Colonic mucosa (tissue), 4 donors: ENCODE measurements at regions not wholly inside any gene's neighbourhood (a gene's known extent, or its start where the extent isn't known, plus 50 kb on each side); places are given as distances from the start of the nearest gene placed in this dataset.

Source experiments
- DNase-seq: peaks from one replicate; pipeline ENCODE4 v3.0.0-alpha.2; 2020
- H3K27ac ChIP-seq: fragments of 200-600 bp; one replicate; pipeline ENCODE4 v1.8.0; 2021
- H3K27me3 ChIP-seq: fragments of 200-600 bp; one replicate; pipeline ENCODE4 v1.8.0; 2021
- H3K36me3 ChIP-seq: fragments of 200-600 bp; one replicate; pipeline ENCODE4 v1.8.0; 2021
- H3K4me1 ChIP-seq: fragments of 200-600 bp; one replicate; pipeline ENCODE4 v1.8.0; 2021; ENCODE audit warnings: mild to moderate bottlenecking
- H3K4me3 ChIP-seq: fragments of 200-600 bp; one replicate; pipeline ENCODE4 v1.8.0; 2021
- H3K9ac ChIP-seq, 2 donors: one replicate each; pipeline ENCODE4 v1.7.0; 2013; ENCODE audit warnings: control low read depth in 2 of 2, low read depth in 2 of 2, low read length in 2 of 2
- H3K9me3 ChIP-seq: fragments of 200-600 bp; one replicate; pipeline ENCODE4 v1.8.0; 2021
- CTCF ChIP-seq: fragments of 200-600 bp; IDR thresholded peaks from one replicate; pipeline ENCODE4 v1.8.0; 2022; ENCODE audit warnings: antibody characterized with exemption, mild to moderate bottlenecking
- intact Hi-C: fragments of 100-400 bp; cut with DNase I; formaldehyde crosslinking; loops from one replicate; pipeline ENCODE4 v1.14.1; 2022
- donor health status: healthy.
- donor health status: DM: no; HTN: no; CAD: no.
- donor health status: DM: no; HTN: no; CAD: no.

- H3K9me3 ChIP-seq: no peaks in the 10 kb centered on the region
- no peak overlapping the region for H3K27ac ChIP-seq
- no peaks in the 10 kb centered on the region for H3K36me3 ChIP-seq
- peaks cover 4% of the 10 kb centered on the region for H3K4me1 ChIP-seq
- H3K9ac ChIP-seq: no peak overlapping the region
- no peaks in the 10 kb centered on the region for H3K27me3 ChIP-seq
- no peak for TF ChIP-seq CTCF
- intact Hi-C loops: no loop called here
- no peak overlapping the region for H3K4me3 ChIP-seq
- DNase-seq: no peak
Observed at GRCh38 chr7:148939128-148939755, 55.2 kb upstream of the EZH2 start.

- Histone ChIP-seq H3K9me3 (no peaks in the 10 kb centered on the region), H3K27me3 (no peaks in the 10 kb centered on the region), H3K9ac (no peak overlapping the region), H3K4me1 (peaks cover 4% of the 10 kb centered on the region), H3K36me3 (no peaks in the 10 kb centered on the region), H3K27ac (no peak overlapping the region), H3K4me3 (no peak overlapping the region)
- DNase-seq: no peak
- no peak for TF ChIP-seq CTCF
- intact Hi-C loops: no loop called here
Observed at GRCh38 chr7:148935451-148935850, 51.4 kb upstream of the EZH2 start.
